ENCODE measurements at regions not wholly inside any gene's neighbourhood (a gene's known extent, or its start where the extent isn't known, plus 50 kb on each side); places are given as distances from the start of the nearest gene placed in this dataset.

GRCh38 chr18:29811519-29811918 is 1231.0 kb downstream of the DSC3 start:
- Histone ChIP-seq H3K9ac (ENCODE audit: insufficient read depth, low read depth, low read length) (no peak overlapping the region), H2AFZ (ENCODE audit: low read length) (no peak overlapping the region), H3K4me1 (ENCODE audit: insufficient read depth, low read length) (no peaks in the 10 kb centered on the region), H3K4me3 (replicated peaks in 1 of 3; ENCODE audit: insufficient read depth in 1 of 3, low read depth in 2 of 3, low read length in 3 of 3) (no peak overlapping the region), H3K27me3 (ENCODE audit: control insufficient read depth in 1 of 2, insufficient read depth in 2 of 2, low read length in 2 of 2) (no peaks in the 10 kb centered on the region), H3K36me3 (replicated peaks in 1 of 2; ENCODE audit: control insufficient read depth in 1 of 2, insufficient read depth in 2 of 2, low read length in 2 of 2) (no peaks in the 10 kb centered on the region), H3K79me2 (ENCODE audit: insufficient read depth, low read length) (no peaks in the 10 kb centered on the region), H3K27ac (ENCODE audit: extremely low read length, insufficient read depth, low read length) (no peak overlapping the region), H4K20me1 (ENCODE audit: insufficient read depth, low read length) (no peaks in the 10 kb centered on the region), H3K4me2 (ENCODE audit: low read depth, low read length) (no peak overlapping the region), H3K9me3 (ENCODE audit: low read length) (no peaks in the 10 kb centered on the region)
- 0% methylated on average over 3 of the region's 4 CpGs for WGBS (ENCODE audit: low lambda C conversion rate)
- FAIRE-seq: no peak
- ChIA-PET POLR2A (no interaction called here), CTCF (ENCODE audit: low intra/inter-chr PET ratio, low total read pairs) (no interaction called here)
- DNase-seq (ENCODE audit: low spot score): no peak
- ATAC-seq: no peak
- TF ChIP-seq ZSCAN29 (CRISPR knock-in tag; conservative IDR thresholded peaks at IDR 0.05) (no peak), PAX8 (CRISPR knock-in tag; IDR thresholded peaks at IDR 0.05; ENCODE audit: borderline replicate concordance) (no peak)
- intact Hi-C loops (cut with micrococcal nuclease; ENCODE audit: unreplicated experiment): no loop called here
- in situ Hi-C loops (cut with HindIII; ENCODE audit: extremely low pct_ligation_motif_present, low pct_unique_long_range_greater_than_20kb): no loop called here
- BruUV-seq (replicated peaks): no TSS peak

GRCh38 chr18:29780816-29781215 is 1261.7 kb downstream of the DSC3 start:
- Histone ChIP-seq H3K79me2 (ENCODE audit: insufficient read depth, low read length) (no peaks in the 10 kb centered on the region), H3K27me3 (ENCODE audit: control insufficient read depth in 1 of 2, insufficient read depth in 2 of 2, low read length in 2 of 2) (no peaks in the 10 kb centered on the region), H3K4me2 (ENCODE audit: low read depth, low read length) (no peak overlapping the region), H3K4me3 (replicated peaks in 1 of 3; ENCODE audit: insufficient read depth in 1 of 3, low read depth in 2 of 3, low read length in 3 of 3) (no peak overlapping the region), H4K20me1 (ENCODE audit: insufficient read depth, low read length) (no peaks in the 10 kb centered on the region), H3K9ac (ENCODE audit: insufficient read depth, low read depth, low read length) (no peak overlapping the region), H3K27ac (ENCODE audit: extremely low read length, insufficient read depth, low read length) (no peak overlapping the region), H3K36me3 (replicated peaks in 1 of 2; ENCODE audit: control insufficient read depth in 1 of 2, insufficient read depth in 2 of 2, low read length in 2 of 2) (no peaks in the 10 kb centered on the region), H3K9me3 (ENCODE audit: low read length) (no peaks in the 10 kb centered on the region), H2AFZ (ENCODE audit: low read length) (no peak overlapping the region), H3K4me1 (ENCODE audit: insufficient read depth, low read length) (no peaks in the 10 kb centered on the region)
- 0% methylated on average over 1 of the region's 1 CpG for WGBS (ENCODE audit: low lambda C conversion rate)
- no TSS peak for BruUV-seq (replicated peaks)
- ATAC-seq (no peak), DNase-seq (ENCODE audit: low spot score) (no peak), FAIRE-seq (no peak)
- ChIA-PET CTCF (ENCODE audit: low intra/inter-chr PET ratio, low total read pairs) (no interaction called here), POLR2A (no interaction called here)
- intact Hi-C loops (cut with micrococcal nuclease; ENCODE audit: unreplicated experiment) (no loop called here), in situ Hi-C loops (cut with HindIII; ENCODE audit: extremely low pct_ligation_motif_present, low pct_unique_long_range_greater_than_20kb) (no loop called here)
- TF ChIP-seq ZFY (CRISPR knock-in tag; IDR thresholded peaks at IDR 0.05) (no peak), JUND (CRISPR knock-in tag; IDR thresholded peaks at IDR 0.05) (no peak), PLSCR1 (CRISPR knock-in tag; IDR thresholded peaks at IDR 0.05; ENCODE audit: borderline replicate concordance) (no peak), ISL2 (CRISPR knock-in tag; IDR thresholded peaks at IDR 0.05) (no peak), PBX3 (CRISPR knock-in tag; IDR thresholded peaks at IDR 0.05; ENCODE audit: borderline replicate concordance) (no peak), RFX5 (IDR thresholded peaks at IDR 0.05; ENCODE audit: low read depth, low read length) (no peak), ZNF644 (CRISPR knock-in tag; IDR thresholded peaks at IDR 0.05; ENCODE audit: low read depth) (no peak), ZSCAN20 (CRISPR knock-in tag; IDR thresholded peaks at IDR 0.05; ENCODE audit: borderline replicate concordance) (no peak), ZNF20 (CRISPR knock-in tag; IDR thresholded peaks at IDR 0.05) (no peak), ZNF782 (CRISPR knock-in tag; IDR thresholded peaks at IDR 0.05; ENCODE audit: borderline replicate concordance) (no peak), ESRRA (CRISPR knock-in tag; IDR thresholded peaks at IDR 0.05; ENCODE audit: low read depth) (no peak), ZNF383 (CRISPR knock-in tag; IDR thresholded peaks at IDR 0.05; ENCODE audit: borderline replicate concordance) (no peak), TIGD3 (CRISPR knock-in tag; IDR thresholded peaks at IDR 0.05; ENCODE audit: borderline replicate concordance) (no peak), ZNF709 (CRISPR knock-in tag; IDR thresholded peaks at IDR 0.05) (no peak)
